GM12891 (cell line): ENCODE measurements at regions not wholly inside any gene's neighbourhood (a gene's known extent, or its start where the extent isn't known, plus 50 kb on each side); places are given as distances from the start of the nearest gene placed in this dataset.

Experiments used
- POLR2A ChIP-seq: IDR thresholded peaks from 2 replicates; pipeline ENCODE4 v1.6.1; 2011; ENCODE audit warnings: low read depth, low read length, control low read depth
- POLR2AphosphoS5 ChIP-seq: IDR thresholded peaks from 2 replicates; pipeline ENCODE4 v1.6.1; 2011; ENCODE audit warnings: low read depth, low read length, control low read depth

GRCh38 chr6:167672738-167673137 lies 154.0 kb upstream of the AFDN start:
- TF ChIP-seq POLR2A = no peak
- no peak for TF ChIP-seq POLR2AphosphoS5
